Spinal cord (tissue), 9 donors: ENCODE measurements at regions not wholly inside any gene's neighbourhood (a gene's known extent, or its start where the extent isn't known, plus 50 kb on each side); places are given as distances from the start of the nearest gene placed in this dataset.
"Not testable (repeated sequence)": the region's sequence is repeated elsewhere in the genome, so short reads cannot be mapped to it uniquely, and the experiment has no call there.

Source experiments
- DNase-seq, 6 donors: peaks; one replicate each; pipeline versions ENCODE4 v3.0.0 to v3.0.0-alpha.2; 2013 to 2015; ENCODE audit warnings: low spot score in 6 of 6, low read depth in 4 of 6
- H3K27ac ChIP-seq: one replicate; pipeline ENCODE4 v1.5.1; 2013; ENCODE audit warnings: low read depth, low read length, control low read depth
- H3K27me3 ChIP-seq: one replicate; pipeline ENCODE4 v1.6.1; 2013; ENCODE audit warnings: low read length; ENCODE audit not compliant: control insufficient read depth, insufficient read depth
- H3K36me3 ChIP-seq: one replicate; pipeline ENCODE4 v1.6.1; 2013; ENCODE audit warnings: low read length; ENCODE audit not compliant: control insufficient read depth, insufficient read depth
- H3K4me1 ChIP-seq: one replicate; pipeline ENCODE4 v1.6.1; 2013; ENCODE audit warnings: low read length; ENCODE audit not compliant: control insufficient read depth, insufficient read depth
- H3K4me3 ChIP-seq: one replicate; pipeline ENCODE4 v1.5.1; 2013; ENCODE audit warnings: low read depth, low read length, control low read depth
- H3K9me3 ChIP-seq: one replicate; pipeline ENCODE4 v1.6.1; 2013; ENCODE audit warnings: low read length; ENCODE audit not compliant: control insufficient read depth, insufficient read depth
- WGBS: methylation state at CpG from one replicate; pipeline ENCODE4 v1.1.5; 2013; ENCODE audit warnings: missing lambda C conversion rate; ENCODE audit not compliant: insufficient coverage; 5-methylcytosine and 5-hydroxymethylcytosine counted together
- donor health status: healthy.

DNA sequence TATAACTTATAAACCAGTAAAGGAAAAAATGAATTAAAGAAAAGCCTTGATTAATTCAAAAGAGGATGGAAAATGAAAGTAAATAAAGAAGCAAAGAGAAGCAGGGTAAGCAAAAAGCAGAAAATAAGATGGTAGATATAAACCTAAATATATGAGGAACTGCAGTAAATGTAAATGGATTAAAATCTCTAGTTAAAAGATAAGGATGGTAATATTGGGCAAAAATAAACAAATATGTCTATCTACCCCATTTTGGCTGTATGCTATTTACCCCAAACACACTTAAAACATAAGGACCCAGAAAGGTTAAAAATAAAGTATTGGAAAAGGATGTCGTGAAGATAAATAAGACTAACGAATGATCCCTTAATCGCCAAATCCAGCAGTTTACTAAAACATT, 161.9 kb downstream of the FOXD2 start:
- no peaks in the 10 kb centered on the region for H3K36me3 ChIP-seq
- peaks cover under 1% of the 10 kb centered on the region for H3K27me3 ChIP-seq
- H3K27ac ChIP-seq = no peak overlapping the region
- WGBS = no CpG with 5 or more reads among the region's 3 CpGs
- no peaks in the 10 kb centered on the region for H3K4me1 ChIP-seq
- no peaks in the 10 kb centered on the region for H3K9me3 ChIP-seq
- no peak overlapping the region for H3K4me3 ChIP-seq
- no peak for DNase-seq

DNA sequence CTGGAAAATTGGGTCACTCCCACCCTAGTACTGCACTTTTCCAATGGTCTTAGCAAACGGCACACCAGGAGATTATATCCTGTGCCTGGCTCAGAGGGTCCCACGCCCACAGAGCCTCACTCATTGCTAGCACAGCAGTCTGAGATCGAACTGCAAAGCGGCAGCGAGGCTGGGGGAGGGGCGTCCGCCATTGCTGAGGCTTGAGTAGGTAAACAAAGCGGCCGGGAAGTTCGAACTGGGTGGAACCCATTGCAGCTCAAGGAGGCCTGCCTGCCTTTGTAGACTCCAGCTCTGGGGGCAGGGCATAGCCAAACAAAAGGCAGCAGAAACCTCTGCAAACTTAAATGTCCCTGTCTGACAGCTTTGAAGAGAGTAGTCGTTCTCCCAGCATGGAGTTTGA, 164.6 kb downstream of the FOXD2 start:
- not testable (repeated sequence) for DNase-seq, H3K9me3 ChIP-seq, H3K27me3 ChIP-seq, H3K4me1 ChIP-seq, H3K27ac ChIP-seq, H3K36me3 ChIP-seq, H3K4me3 ChIP-seq
- over 99% methylated on average over 9 of the region's 11 CpGs for WGBS

DNA sequence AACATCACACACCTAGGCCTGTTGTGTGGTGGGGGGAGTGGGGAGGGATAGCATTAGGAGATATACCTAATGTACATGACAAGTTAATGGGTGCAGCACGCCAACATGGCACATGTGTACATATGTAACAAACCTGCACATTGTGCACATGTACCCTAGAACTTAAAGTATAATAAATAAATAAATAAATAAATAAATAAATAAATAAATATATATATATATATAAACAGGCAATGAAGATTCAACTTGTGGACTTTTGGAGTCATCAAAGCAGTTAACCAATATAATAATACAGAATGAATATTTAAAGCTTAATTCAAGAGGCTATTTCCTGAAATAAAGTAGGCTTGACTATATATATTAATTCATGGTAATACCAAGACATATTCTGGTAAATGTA, 167.0 kb downstream of the FOXD2 start:
- not testable (repeated sequence) for DNase-seq, H3K27me3 ChIP-seq, H3K4me1 ChIP-seq, H3K27ac ChIP-seq, H3K4me3 ChIP-seq, H3K9me3 ChIP-seq, H3K36me3 ChIP-seq
- no CpG with 5 or more reads among the region's 1 CpG for WGBS

DNA sequence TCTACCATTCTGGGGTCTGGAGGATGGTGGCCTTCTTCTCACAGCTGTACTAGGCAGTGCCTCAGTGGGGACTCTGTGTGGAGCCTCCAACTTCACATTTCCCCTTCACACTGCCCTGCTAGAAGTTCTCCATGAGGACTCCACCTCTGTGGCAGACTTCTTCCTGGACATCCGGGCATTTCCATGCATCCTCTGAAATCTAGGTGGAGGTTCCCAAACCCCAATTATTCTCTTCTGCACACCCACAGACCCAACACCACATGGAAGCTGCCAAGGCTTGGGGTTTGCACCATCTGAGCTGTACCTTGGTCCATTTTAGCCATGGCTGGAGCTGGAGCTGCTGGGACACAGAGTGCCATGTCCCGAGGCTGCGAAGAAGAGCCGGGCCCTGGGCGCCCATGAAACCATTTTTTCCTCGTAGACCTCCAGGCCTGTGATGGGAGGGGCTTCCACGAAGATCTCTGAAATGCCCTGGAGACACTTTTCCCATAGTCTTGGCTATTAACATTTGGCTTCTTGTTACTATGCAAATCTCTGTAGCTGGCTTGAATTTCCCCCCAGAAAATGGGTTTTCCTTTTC, 170.5 kb downstream of the FOXD2 start:
- no peaks in the 10 kb centered on the region for H3K36me3 ChIP-seq
- H3K4me1 ChIP-seq = no peaks in the 10 kb centered on the region
- no peak overlapping the region for H3K27ac ChIP-seq
- WGBS = 87% methylated on average over 6 of the region's 7 CpGs
- H3K9me3 ChIP-seq = peaks cover 5% of the 10 kb centered on the region
- H3K4me3 ChIP-seq = no peak overlapping the region
- no peaks in the 10 kb centered on the region for H3K27me3 ChIP-seq
- no peak for DNase-seq

DNA sequence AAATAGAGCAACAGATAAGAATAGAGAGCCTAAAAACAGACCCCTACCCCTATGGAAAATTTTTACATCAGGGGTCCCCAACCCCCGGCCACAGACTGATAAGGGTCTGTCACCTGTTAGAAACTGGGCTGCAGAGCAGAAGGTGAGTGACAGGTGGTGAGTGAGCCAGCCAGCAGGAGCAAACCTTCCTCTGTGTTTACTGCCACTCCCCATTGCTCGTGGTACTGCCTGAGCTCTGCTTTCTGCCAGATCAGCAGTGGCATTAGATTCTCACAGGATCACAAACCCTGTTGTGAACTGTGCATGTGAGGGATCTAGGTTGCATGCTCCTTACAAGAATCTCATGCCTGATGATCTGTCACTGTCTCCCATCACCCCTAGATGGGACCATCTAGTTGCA, 174.1 kb downstream of the FOXD2 start:
- no peaks in the 10 kb centered on the region for H3K36me3 ChIP-seq
- no peaks in the 10 kb centered on the region for H3K27me3 ChIP-seq
- no peak overlapping the region for H3K27ac ChIP-seq
- no peaks in the 10 kb centered on the region for H3K4me1 ChIP-seq
- H3K9me3 ChIP-seq = peaks cover 5% of the 10 kb centered on the region
- no peak for DNase-seq
- no CpG with 5 or more reads among the region's 2 CpGs for whole genome bisulfite sequencing
- H3K4me3 ChIP-seq = no peak overlapping the region

DNA sequence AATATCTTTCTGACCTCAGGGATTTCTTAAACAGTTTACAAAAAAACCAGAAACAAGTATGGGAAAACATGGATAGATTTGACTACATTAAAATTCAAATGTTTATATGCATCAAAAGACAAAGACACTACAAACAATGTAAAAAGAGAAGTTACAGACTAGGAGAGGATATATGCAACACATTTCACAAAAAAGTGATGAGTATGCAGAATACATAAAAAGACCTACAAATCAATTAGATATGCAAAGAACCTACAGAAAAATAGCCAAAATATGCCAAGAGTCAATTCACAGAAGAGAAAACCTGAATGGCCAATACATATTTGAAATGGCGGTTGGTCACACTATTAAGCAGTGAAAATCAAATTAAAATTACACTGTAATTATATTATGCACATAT, 175.0 kb downstream of the FOXD2 start:
- no peak for DNase-seq
- no peaks in the 10 kb centered on the region for H3K36me3 ChIP-seq
- H3K27me3 ChIP-seq = no peaks in the 10 kb centered on the region
- H3K4me1 ChIP-seq = no peaks in the 10 kb centered on the region
- H3K27ac ChIP-seq = no peak overlapping the region
- no CpG with 5 or more reads among the region's 1 CpG for WGBS
- H3K4me3 ChIP-seq = no peak overlapping the region
- peaks cover 5% of the 10 kb centered on the region for H3K9me3 ChIP-seq

DNA sequence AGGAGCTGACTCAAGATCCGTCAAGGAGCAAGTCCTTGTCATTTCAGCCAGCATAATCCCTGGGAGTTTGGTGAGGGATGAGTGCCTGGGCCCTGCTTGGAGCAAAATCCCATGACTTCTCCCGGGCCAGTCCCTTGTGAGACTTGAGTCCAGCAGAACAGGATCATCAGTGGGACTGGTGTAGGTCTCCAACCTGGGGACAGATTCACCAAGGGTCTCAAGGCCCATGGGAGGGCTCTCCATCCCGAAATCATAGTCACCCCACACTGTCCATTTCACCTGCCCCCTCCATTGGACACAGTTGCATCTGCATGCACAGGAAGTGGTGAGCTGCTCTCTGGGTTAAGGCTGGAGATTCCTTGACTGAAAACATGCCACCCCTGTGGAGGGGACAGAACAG, 178.2 kb downstream of the FOXD2 start:
- no peaks in the 10 kb centered on the region for H3K9me3 ChIP-seq
- no peaks in the 10 kb centered on the region for H3K4me1 ChIP-seq
- H3K27me3 ChIP-seq = no peaks in the 10 kb centered on the region
- H3K36me3 ChIP-seq = no peaks in the 10 kb centered on the region
- no peak overlapping the region for H3K4me3 ChIP-seq
- no peak overlapping the region for H3K27ac ChIP-seq
- 89% methylated on average over 2 of the region's 3 CpGs for WGBS
- DNase-seq = no peak

DNA sequence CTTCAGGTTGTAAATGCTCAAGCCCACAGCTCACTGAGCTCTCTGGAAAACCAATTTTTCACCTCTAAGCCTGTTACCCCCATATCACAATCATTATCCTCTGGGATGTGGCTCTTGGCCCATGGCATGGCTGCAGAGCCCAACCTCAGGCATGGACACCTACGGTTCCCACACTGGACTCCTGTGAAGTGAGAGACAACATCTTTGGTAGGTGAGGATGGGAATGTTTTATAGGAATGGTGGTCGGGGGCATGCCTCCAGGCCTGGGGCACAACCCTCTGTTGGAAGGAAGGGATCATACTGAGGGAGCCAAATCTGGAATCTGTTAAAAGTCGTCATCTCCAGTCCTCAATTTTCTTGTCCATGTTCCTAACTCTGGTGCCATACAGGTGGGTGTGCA, 179.1 kb downstream of the FOXD2 start:
- DNase-seq = no peak
- Histone ChIP-seq H3K9me3 (no peaks in the 10 kb centered on the region), H3K36me3 (no peaks in the 10 kb centered on the region), H3K4me3 (no peak overlapping the region), H3K27ac (no peak overlapping the region), H3K27me3 (no peaks in the 10 kb centered on the region), H3K4me1 (no peaks in the 10 kb centered on the region)
- WGBS = 73% methylated on average over 2 of the region's 3 CpGs

DNA sequence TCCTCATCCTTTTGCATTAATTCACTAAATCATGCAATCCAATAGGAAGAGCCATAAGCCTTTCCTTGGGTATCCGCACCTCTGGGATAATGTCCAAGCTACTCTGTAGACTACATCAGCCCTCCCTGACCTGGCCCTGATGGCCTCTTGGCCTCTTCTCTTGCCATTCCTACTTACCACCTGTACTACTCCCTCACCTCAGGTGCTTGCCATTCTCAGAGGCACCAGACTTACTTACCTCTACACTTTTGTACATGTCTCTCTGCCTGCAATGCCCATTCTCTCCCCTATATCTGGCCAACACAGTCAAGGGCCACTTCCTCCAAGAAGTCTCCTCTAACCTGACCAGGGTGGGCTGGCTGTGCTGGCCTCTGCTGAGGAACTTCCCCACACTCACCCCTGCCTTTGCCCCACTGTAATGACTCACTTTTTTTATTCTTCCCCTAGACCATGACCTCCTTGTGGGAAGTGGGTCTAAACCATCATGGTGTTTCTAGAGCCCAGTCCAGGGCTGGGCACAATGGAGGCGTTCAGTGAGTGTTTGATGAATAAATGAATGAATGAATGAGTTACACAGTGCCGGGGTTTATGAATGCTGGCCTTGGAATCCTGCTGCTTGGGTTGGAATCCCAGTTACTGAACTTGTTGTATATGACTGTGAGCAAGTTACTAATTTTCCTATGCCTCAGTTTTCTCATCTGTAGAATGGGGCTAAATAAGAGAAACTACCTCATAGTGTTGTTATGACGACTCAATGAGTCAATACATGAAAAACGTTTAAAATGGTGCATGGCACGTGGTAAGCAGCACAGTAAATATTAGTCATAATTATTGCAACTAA, 179.8 kb downstream of the FOXD2 start:
- WGBS = 91% methylated on average over 2 of the region's 6 CpGs
- no peak for DNase-seq

DNA sequence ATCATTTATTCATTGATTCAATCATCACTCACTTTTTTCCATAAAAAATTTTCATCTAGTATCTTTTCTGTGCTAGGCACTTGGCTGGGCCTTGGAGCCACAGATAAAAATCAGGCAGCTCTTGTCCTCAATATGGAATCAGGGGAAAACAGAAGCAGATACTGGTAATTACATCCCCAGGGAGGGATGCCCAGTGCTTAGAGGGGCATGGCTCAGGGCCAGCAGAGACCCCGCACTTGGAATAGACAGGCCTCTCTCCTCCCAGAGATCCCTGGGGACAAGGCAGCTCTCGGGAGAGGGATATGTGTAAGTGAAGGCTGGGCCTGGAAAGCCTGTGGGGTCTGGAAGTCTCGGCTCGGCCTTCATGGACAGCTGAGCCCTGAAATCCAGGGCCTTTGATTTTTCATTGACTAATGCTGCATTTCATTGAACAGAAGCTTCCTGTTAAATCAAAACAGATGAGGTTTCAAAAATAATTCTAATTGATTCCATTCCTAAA, 180.4 kb downstream of the FOXD2 start:
- Histone ChIP-seq H3K9me3 (no peaks in the 10 kb centered on the region), H3K36me3 (no peaks in the 10 kb centered on the region), H3K4me3 (no peak overlapping the region), H3K27me3 (no peaks in the 10 kb centered on the region), H3K27ac (no peak overlapping the region), H3K4me1 (no peaks in the 10 kb centered on the region)
- WGBS = 64% methylated on average over 3 of the region's 4 CpGs
- no peak for DNase-seq

More for the DNA sequence above, 179.8 kb downstream of the FOXD2 start:
- H3K4me3 ChIP-seq = no peak overlapping the region
- H3K9me3 ChIP-seq = no peaks in the 10 kb centered on the region
- H3K27me3 ChIP-seq = no peaks in the 10 kb centered on the region
- H3K4me1 ChIP-seq = no peaks in the 10 kb centered on the region
- no peaks in the 10 kb centered on the region for H3K36me3 ChIP-seq
- no peak overlapping the region for H3K27ac ChIP-seq
